ENCODE measurements at regions not wholly inside any gene's neighbourhood (a gene's known extent, or its start where the extent isn't known, plus 50 kb on each side); places are given as distances from the start of the nearest gene placed in this dataset.

DNA sequence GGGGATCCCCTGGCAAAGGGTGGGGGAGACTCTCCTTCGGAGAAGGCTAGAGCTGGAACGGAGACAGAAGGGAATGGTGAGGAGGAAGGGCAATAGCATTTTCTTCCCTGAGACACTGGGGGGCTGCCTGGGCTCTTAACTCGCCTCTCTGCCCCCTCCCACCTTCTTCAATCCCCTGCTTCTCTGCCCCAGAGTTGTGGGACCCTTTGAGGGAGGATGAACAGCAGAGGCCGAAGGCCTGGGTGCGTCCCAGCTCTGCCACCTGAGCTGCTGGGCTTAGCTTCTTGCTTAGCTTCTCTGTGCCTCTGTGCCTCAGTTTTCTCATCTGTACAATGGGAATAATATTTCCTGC lies 72.4 kb downstream of the RTL6 start:
- intact Hi-C loops (cut with DNase I; ENCODE audit: low total_unique reads): no loop called here
- H3K4me3 ChIP-seq: no peak overlapping the region
- no peak for DNase-seq
- H3K9me3 ChIP-seq: no peaks in the 10 kb centered on the region
- no peaks in the 10 kb centered on the region for H3K4me1 ChIP-seq
- no peaks in the 10 kb centered on the region for H3K36me3 ChIP-seq
- no peak overlapping the region for H3K27ac ChIP-seq
- TF ChIP-seq, protein P1, sequence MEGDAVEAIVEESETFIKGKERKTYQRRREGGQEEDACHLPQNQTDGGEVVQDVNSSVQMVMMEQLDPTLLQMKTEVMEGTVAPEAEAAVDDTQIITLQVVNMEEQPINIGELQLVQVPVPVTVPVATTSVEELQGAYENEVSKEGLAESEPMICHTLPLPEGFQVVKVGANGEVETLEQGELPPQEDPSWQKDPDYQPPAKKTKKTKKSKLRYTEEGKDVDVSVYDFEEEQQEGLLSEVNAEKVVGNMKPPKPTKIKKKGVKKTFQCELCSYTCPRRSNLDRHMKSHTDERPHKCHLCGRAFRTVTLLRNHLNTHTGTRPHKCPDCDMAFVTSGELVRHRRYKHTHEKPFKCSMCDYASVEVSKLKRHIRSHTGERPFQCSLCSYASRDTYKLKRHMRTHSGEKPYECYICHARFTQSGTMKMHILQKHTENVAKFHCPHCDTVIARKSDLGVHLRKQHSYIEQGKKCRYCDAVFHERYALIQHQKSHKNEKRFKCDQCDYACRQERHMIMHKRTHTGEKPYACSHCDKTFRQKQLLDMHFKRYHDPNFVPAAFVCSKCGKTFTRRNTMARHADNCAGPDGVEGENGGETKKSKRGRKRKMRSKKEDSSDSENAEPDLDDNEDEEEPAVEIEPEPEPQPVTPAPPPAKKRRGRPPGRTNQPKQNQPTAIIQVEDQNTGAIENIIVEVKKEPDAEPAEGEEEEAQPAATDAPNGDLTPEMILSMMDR (IDR thresholded peaks at IDR 0.05): no peak
- no peak for TF ChIP-seq POLR2A (IDR thresholded peaks at IDR 0.05)
- no peaks in the 10 kb centered on the region for H3K27me3 ChIP-seq

GRCh38 chr22:44424867-44425693 lies 73.0 kb downstream of the RTL6 start:
- Histone ChIP-seq H3K9me3 (no peaks in the 10 kb centered on the region), H3K27ac (no peak overlapping the region), H3K4me3 (no peak overlapping the region), H3K4me1 (no peaks in the 10 kb centered on the region), H3K36me3 (no peaks in the 10 kb centered on the region), H3K27me3 (no peaks in the 10 kb centered on the region)
- intact Hi-C loops (cut with DNase I; ENCODE audit: low total_unique reads): no loop called here
- TF ChIP-seq POLR2A (IDR thresholded peaks at IDR 0.05): no peak
- TF ChIP-seq, protein P1 (IDR thresholded peaks at IDR 0.05): no peak
- peak in 1 of 2 donors; percentile 9 for DNase-seq

GRCh38 chr22:44424359-44424682 lies 73.7 kb downstream of the RTL6 start:
- Histone ChIP-seq H3K27me3 (no peaks in the 10 kb centered on the region), H3K36me3 (no peaks in the 10 kb centered on the region), H3K9me3 (peaks cover 0 to 4% of the 10 kb centered on the region in 2 donors), H3K4me3 (no peak overlapping the region), H3K4me1 (no peaks in the 10 kb centered on the region), H3K27ac (no peak overlapping the region)
- no peak for TF ChIP-seq POLR2A (IDR thresholded peaks at IDR 0.05)
- TF ChIP-seq, protein P1 (IDR thresholded peaks at IDR 0.05): no peak
- no peak for DNase-seq
- intact Hi-C loops (cut with DNase I; ENCODE audit: low total_unique reads): no loop called here

DNA sequence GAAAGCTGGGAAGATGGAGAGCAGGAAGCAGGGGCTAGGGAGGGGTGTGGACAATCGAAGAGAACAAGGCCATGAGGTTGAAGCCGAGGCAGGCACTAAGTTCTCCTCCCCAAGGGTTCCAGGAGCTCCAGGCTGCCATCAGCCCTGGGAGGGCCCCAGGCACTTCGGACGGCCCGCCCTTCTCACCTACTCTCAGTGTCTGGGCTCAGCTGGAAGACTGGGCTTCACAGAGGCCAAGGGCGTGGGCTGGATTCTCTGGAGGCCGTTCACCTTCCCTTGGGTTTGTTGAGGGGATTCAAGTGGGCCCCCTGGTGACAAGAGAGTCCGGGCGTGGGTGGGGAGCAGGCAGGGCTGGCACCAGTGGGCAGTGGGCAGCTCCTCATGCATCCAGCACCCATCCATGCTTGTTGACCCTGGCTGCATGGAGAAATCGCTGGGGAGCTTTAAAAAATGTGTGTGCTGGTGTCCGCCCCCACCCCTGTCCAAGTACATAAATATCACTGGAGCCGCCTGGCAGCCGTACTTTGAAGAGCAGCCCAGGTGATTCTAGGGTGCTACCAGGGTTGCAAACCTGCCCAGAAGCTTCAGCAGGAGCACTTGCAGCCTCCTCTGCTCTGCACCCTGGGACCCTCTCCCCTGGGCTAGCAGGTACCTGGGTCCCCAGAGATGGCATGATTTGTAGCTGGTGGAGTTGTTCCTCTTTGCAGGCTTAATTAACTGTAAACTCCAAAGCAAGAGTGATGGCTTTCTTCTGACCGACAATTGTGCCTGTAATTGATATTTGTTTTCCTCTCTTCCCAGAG lies 74.3 kb downstream of the RTL6 start:
- no peak overlapping the region for H3K27ac ChIP-seq
- no peak for TF ChIP-seq POLR2A (IDR thresholded peaks at IDR 0.05)
- TF ChIP-seq, protein P1 (IDR thresholded peaks at IDR 0.05): no peak
- H3K36me3 ChIP-seq: no peaks in the 10 kb centered on the region
- H3K4me1 ChIP-seq: no peaks in the 10 kb centered on the region
- H3K4me3 ChIP-seq: no peak overlapping the region
- peak in 1 of 2 donors; percentile 9 for DNase-seq
- H3K27me3 ChIP-seq: no peaks in the 10 kb centered on the region
- peaks cover 0 to 4% of the 10 kb centered on the region in 2 donors for H3K9me3 ChIP-seq
- intact Hi-C loops (cut with DNase I; ENCODE audit: low total_unique reads): no loop called here

DNA sequence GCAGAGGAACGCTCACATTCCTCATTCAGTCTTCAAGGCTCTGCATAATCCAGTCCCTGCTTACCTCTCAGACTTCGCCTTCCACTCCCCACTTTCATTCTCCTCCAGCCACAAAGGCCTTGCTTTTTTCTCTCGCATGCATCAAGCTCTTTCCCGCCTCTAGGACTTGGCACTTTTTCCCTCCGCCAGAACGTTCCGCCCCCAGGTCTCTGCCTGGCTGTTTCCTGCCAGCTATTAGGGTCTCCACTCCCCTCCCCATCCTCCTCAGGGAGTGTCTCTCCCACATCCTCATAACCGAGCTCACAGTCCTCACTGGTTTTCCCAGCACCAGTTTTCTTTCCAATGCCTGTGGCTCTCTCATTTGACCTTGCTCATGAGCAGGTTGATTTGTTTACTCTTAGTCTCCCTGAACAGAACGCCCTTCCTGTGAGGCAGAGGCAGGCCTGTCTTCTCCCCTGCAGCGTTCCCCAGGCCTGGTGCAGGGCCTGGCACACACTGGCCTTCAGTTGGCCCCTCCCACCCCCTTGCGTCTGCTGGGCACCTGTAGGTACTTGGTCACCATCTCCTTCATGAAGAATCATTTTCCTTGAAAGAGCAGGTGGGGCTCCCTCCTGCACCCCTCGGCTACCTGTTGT lies 75.2 kb downstream of the RTL6 start:
- no peak for DNase-seq
- H3K27me3 ChIP-seq: no peaks in the 10 kb centered on the region
- no peak overlapping the region for H3K27ac ChIP-seq
- no peaks in the 10 kb centered on the region for H3K4me1 ChIP-seq
- no peaks in the 10 kb centered on the region for H3K36me3 ChIP-seq
- intact Hi-C loops (cut with DNase I; ENCODE audit: low total_unique reads): no loop called here
- peaks cover 0 to 4% of the 10 kb centered on the region in 2 donors for H3K9me3 ChIP-seq
- TF ChIP-seq, protein P1 (IDR thresholded peaks at IDR 0.05): no peak
- no peak for TF ChIP-seq POLR2A (IDR thresholded peaks at IDR 0.05)
- no peak overlapping the region for H3K4me3 ChIP-seq

Measured in uterus (tissue), 3 donors.